Activated T-cell treated with anti-CD3 and anti-CD28 coated beads, Interleukin-2, amount 50 U/mL, for 24 hours (primary cell): ENCODE measurements at regions not wholly inside any gene's neighbourhood (a gene's known extent, or its start where the extent isn't known, plus 50 kb on each side); places are given as distances from the start of the nearest gene placed in this dataset.

Experiments
- DNase-seq: peaks from one replicate; pipeline ENCODE4 v3.0.0-alpha.2; 2020
- H3K27ac Mint-ChIP-seq: 2 replicates; pipeline ENCODE4 v1.8.0; 2020; ENCODE audit warnings: mild to moderate bottlenecking, mixed read lengths
- H3K27me3 Mint-ChIP-seq: 2 replicates; pipeline ENCODE4 v1.8.0; 2020; ENCODE audit warnings: mixed read lengths
- H3K36me3 Mint-ChIP-seq: 2 replicates; pipeline ENCODE4 v1.8.0; 2020; ENCODE audit warnings: low read depth, mixed read lengths
- H3K4me1 Mint-ChIP-seq: 2 replicates; pipeline ENCODE4 v1.8.0; 2020; ENCODE audit warnings: low read depth, mixed read lengths
- H3K4me3 Mint-ChIP-seq: 2 replicates; pipeline ENCODE4 v1.8.0; 2020; ENCODE audit warnings: mild to moderate bottlenecking, moderate library complexity, mixed read lengths
- H3K9me3 Mint-ChIP-seq: 2 replicates; pipeline ENCODE4 v1.8.0; 2020; ENCODE audit warnings: mixed read lengths

DNA sequence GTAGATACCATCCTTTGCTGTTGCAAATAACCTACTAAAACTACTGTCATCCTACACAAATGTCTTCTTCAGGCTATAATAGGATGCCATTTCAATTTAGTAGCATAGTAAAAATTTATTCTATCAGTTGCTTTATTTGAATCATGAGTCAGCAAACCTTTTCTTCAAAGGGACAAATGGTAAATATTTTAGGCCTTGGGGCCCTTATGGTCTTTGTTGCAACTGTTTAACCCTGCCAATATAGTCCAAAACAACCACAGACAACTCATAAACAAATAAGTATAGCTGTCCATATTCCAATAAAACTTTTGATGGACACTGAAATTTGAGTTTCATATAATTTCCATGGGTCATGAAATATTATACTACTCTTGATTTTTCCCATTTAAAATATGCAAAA, 54.0 kb upstream of the CCBE1 start:
- no peaks in the 10 kb centered on the region for H3K27me3 Mint-ChIP-seq
- DNase-seq: no peak
- H3K36me3 Mint-ChIP-seq: no peaks in the 10 kb centered on the region
- H3K4me3 Mint-ChIP-seq: no peak overlapping the region
- no peak overlapping the region for H3K27ac Mint-ChIP-seq
- no peaks in the 10 kb centered on the region for H3K9me3 Mint-ChIP-seq
- no peaks in the 10 kb centered on the region for H3K4me1 Mint-ChIP-seq

DNA sequence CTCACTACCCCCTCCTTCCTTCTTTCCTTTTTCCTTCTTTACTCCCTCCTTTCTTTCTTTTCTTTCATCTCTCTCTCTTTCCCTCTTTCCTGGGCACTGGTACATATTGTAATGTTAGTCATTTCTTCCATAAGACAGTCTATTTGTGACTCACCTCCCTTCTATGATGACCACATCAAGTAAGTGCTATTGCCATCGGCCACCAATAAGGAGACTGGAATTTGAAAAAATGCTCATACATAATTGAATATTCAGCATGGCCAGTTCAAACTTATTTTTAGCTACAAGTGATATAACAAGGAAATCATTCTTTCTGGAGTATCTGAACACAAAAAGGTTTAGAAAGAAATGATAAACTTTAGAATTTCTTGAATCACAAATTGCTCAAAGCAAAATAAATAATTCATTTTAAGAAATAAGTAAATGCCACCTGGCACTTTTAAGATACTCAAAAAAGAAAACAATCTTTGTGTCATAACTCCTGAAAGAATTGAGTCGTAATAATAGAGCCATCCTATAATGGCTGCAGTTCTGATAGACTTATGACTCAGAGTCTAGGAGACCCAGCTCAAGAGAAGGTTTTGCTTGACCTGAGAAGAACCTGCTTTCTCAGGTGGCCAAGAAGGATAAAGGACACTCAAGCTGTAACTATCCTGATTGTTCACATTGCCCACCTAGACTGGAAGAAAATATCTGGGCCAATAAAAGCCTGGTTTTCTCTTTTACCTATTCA, 51.6 kb upstream of the CCBE1 start:
- H3K9me3 Mint-ChIP-seq: no peaks in the 10 kb centered on the region
- H3K27ac Mint-ChIP-seq: no peak overlapping the region
- H3K4me3 Mint-ChIP-seq: no peak overlapping the region
- no peak for DNase-seq
- H3K27me3 Mint-ChIP-seq: no peaks in the 10 kb centered on the region
- H3K4me1 Mint-ChIP-seq: no peaks in the 10 kb centered on the region
- no peaks in the 10 kb centered on the region for H3K36me3 Mint-ChIP-seq
